Stimulated activated CD8-positive, alpha-beta memory T cell treated with anti-CD3 and anti-CD28 coated beads, Interleukin-12 subunit alpha, Interleukin-12 subunit beta, amount 100 ng/mL, for 4 hours (primary cell): ENCODE measurements at regions not wholly inside any gene's neighbourhood (a gene's known extent, or its start where the extent isn't known, plus 50 kb on each side); places are given as distances from the start of the nearest gene placed in this dataset.

Source experiments
- DNase-seq: peaks from one replicate; pipeline ENCODE4 v3.0.0-alpha.2; 2020; ENCODE audit warnings: low read depth

DNA sequence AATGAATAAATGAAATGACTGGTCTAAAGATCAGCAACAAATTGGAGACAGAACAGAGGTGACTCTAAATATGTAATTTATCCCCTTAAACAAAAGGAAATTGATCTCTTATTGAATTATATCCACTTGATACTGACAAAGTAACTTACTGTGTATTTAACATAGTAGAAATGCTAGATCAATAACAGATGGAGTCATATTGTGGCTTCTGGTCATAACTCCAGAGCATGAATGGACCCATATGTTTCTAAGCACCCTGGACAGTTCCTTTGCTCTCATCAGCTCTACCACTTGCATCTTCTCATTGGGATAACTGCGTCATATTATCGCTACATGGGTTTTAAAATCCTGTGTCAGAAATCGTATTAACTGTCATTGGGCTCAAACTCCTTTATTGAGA lies 222.3 kb downstream of the ETS1 start:
- DNase-seq = no peak

GRCh38 chr11:128361451-128362020 lies 225.8 kb downstream of the ETS1 start:
- no peak for DNase-seq

DNA sequence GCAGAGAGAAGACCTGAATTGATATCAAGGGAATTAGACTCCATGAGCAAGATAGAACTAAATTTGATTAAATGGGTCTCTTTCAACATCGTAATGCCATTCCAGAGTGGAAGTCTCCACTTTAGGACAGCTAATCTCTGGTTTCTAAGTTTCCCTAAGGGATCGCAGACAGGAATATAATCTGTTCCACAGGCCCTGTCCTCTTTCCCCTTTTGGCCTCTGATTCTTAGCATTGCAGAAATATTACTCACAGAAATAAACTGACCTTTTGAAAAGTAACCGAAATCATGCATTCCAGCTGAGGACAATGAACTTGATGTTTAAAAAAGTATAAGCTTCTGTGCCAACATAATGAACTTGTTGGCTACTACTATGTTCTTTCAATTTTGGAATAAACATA lies 227.8 kb downstream of the ETS1 start:
- no peak for DNase-seq

- DNase-seq = no peak
Observed at GRCh38 chr11:128357073-128357472, 230.3 kb downstream of the ETS1 start.

DNA sequence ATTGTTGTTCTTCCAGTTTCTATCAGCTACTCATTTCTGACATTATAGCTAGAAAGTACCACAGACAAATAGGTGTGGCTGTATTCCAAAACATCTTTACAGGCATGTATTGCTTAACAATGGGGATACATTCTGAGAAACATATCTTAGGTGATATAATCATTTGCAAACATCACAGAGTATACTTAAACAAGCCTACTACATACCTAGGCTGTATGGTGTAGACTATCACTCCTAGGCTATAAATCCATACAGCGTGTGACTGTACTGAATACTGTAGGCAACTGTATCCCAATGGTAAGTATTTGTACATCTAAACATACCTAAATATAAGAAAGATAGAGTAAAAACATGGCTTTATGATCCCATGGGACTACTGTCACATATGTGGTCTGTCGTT lies 231.8 kb downstream of the ETS1 start:
- DNase-seq = no peak

GRCh38 chr11:128354476-128354875 lies 232.9 kb downstream of the ETS1 start:
- no peak for DNase-seq

DNA sequence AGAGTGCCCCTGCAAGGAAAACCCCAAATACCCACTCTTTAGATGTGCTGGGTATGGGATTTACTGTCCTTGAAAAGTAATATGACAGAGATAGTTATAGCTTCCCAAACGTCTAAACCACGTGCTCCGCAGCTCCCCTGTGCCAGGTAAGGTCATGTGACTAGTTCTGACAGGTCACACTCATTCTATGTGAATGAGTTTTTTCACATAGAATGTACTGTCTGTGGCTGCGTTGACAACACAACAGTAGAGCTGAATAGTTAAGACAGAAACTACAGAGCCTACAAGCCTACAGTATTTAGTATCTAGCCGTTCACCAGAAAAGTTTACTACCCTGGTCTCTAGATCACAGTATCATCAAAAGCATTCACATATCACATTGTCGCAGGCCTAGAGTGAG lies 236.2 kb downstream of the ETS1 start:
- no peak for DNase-seq

GRCh38 chr11:128349650-128350299 lies 237.6 kb downstream of the ETS1 start:
- DNase-seq = no peak

- no peak for DNase-seq
Observed at GRCh38 chr11:128346804-128347203, 240.6 kb downstream of the ETS1 start.

DNA sequence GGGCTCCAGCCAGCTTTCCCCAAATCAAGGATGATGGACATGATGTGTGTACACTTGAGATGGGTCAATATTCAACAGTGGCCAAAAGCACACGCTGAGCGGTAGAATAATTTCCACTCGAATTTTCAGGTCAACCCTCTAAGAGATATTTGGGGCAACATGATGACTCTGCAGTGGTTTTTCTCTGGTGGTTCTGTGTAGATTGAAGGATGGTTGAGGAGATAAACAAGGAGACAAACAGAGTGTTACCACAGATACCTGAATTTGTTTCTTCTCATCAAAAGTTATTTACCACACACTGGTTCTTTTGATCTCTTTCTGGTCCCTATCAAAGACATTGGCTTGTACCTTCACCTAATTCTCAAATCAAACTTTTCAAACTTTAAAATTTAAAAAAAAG lies 242.0 kb downstream of the ETS1 start:
- no peak for DNase-seq

DNA sequence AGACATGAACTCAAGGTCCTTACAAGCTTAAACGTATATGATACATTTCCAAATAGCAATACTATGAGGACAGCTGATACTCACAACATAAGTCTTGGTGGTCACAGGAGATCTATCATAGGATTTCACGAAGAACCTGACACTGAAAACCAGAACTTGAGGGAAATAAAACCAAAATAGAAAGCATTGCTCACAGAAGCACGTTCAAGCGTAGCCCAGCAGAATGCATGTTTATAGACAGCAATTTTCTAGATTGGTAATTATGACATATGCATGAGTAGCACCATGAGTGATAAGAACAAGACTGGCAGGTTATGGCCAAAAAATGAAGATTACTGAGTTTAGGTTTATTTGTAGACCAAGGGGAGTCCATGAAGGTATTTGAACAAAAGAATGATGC lies 243.5 kb downstream of the ETS1 start:
- no peak for DNase-seq

DNA sequence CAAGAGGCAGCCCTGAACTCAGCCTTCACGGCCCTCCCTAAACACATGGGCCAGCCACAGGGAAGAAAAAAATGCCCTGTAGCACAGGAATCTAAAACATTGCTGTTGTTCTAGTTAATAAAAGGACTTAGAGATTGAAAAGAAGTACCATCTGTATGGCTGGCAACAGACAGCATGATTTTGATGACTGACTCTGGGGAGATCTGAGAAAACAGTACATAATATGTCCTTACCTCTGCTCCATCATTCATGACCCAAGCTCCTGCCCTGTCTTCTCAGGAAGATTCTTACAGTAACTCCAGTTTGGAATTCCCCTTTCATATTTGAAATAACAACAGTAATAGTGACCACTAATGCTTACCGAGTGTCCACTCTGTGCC lies 244.2 kb downstream of the ETS1 start:
- DNase-seq = no peak

DNA sequence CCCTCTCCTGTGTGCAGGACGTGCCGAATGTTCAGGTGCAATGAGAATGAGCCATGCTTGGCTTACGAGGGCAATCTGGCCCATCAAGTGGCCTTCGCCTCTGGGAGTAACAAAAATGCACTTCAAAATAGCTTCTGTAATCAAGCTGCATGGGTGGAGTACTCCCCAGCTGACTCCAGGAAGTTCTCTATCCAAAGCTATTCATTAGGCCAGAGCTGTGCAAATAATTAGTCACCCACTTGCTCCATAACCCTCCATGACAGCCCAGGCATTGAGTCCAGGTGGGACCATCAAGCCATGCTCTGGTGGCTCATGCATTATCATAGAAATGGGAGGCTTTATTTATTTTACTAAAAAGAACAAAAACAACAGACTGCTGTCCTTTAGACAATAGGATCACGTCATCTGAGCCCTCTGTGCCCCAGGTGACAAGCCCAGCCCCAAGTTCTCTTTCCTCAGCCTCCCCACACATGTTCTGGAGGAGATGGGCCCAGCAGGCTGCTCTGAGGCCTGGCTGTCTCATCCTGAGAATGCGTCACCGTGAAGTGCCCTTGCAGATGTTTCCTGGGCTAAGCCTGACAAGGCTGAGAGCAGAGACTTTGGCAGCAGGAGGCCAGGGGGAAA lies 244.7 kb downstream of the ETS1 start:
- DNase-seq = no peak

DNA sequence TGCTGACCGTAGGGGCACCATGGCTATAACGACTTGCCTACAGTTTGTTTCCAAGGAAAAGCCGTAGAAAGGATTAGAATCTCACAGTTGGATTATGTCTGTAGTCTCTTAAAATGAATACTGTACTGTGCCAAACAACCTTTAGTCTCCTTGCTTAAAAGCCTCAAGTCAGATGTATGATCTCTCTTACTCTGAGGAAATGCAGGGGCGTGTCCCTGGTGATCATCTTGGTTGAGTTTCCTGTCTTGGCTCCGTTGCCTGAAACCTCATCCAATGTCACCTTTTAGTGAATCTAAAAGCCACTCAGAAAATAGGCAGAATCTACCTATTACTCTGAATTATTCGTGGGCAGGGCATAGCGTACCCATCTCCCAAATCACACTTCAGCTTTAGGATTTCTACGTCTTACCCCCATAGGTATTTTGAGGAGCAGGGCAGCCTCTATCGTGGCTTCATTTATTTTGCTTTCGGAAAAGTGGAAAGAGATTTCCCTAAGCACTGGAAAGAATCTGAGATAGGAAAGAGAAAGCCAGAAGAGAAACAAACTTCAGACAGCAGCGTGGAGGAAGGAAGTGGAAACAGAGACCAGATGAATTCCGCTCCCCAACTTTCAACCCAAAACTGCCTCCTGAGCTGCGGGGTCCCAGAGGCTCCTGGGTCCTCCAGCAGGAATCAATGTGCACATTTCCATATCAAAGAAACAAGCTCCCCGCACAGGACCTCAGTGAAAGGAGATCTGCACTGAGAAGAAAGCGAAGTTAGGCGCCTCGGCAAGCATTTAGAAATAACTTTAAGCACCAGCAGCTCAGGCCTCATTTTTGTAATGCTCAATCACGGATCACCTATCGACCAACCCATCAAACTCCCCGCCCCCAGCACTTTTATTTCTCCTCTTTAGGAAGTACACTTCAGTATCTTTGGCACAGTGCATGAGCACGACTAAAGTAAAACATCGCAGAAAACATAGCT lies 245.8 kb downstream of the ETS1 start:
- DNase-seq = no peak

- DNase-seq = no peak
Observed at GRCh38 chr11:128339792-128340191, 247.6 kb downstream of the ETS1 start.

DNA sequence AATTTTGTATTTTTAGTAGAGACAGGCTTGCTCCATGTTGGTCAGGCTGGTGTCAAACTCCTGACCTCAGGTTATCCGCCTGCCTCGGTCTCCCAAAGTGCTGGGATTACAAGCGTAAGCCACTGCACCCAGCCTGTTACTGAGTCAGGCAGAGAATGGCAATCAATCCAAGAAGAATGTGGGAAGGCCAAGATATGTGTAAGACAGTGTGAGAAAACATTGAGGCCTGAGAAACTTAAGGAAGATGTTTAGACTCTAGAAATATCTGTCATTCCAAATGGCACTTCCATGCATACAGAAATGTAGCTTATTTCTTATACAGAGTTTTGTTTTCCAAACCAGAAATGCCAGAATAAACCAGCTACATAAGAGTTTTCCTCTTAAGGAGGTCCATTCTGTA lies 248.5 kb downstream of the ETS1 start:
- no peak for DNase-seq

GRCh38 chr11:128336203-128336602 lies 251.2 kb downstream of the ETS1 start:
- no peak for DNase-seq

- no peak for DNase-seq
Observed at GRCh38 chr11:128335729-128336128, 251.6 kb downstream of the ETS1 start.

DNA sequence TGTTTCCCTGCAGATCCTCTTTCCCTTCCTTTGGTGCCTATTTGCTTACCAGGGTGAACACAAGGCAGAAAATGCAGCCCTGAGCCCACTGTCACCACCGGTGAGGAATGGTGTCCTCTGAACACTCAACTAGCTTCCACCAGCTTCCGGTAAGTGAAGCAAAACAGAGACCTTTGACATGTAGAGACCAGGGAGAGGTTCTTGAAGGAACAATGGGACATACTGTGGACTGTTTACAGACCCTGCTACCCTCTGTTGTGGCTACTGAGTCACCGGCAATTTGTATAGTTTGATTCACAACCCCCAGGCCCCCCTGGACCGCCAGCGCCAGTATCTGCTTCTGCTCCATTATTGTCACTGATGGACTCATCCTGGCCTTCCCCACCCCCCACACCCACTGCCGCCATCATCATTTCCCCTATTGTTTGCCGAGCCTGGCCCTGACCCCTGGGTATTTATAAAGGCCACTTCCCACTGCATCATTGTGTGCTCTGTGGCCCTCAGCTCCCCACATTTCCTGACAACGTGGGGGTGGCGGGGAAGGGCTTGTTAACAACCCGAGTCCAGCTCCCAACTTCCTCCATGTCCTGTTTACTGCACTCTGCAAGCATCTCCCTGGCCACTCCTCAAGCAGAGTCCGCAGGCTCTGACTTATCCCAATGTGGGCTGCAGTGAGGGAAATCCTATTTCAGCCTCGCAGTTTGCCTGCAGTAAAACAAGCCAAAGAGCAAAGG lies 252.9 kb downstream of the ETS1 start:
- DNase-seq = no peak

DNA sequence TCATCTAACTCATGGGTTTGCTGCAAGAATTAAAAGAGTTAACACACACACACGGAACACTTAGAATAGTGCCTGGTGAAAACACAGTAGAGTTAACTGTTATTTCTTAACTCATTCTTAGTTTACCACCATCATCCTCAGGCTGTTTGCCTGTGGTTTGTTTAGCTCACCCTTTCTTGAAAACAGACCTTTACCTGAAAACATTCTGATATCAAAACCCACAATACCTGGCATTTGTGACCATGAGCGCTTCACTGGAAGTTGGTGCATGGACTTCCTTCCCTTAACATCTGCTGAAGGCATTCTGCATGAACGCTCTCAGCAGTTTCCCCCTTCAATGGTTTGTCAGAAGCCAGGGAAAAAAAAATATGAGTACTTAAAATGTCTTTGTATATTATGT lies 256.0 kb downstream of the ETS1 start:
- no peak for DNase-seq

GRCh38 chr11:128330203-128330602 lies 257.2 kb downstream of the ETS1 start:
- DNase-seq = no peak

GRCh38 chr11:128328955-128329551 lies 258.3 kb downstream of the ETS1 start:
- DNase-seq = no peak
